Brain pericyte (primary cell): ENCODE measurements at regions not wholly inside any gene's neighbourhood (a gene's known extent, or its start where the extent isn't known, plus 50 kb on each side); places are given as distances from the start of the nearest gene placed in this dataset.
"Not testable (repeated sequence)": the region's sequence is repeated elsewhere in the genome, so short reads cannot be mapped to it uniquely, and the experiment has no call there.

Experiments used
- DNase-seq: peaks from one replicate; pipeline ENCODE4 v3.0.0-alpha.2; 2012; ENCODE audit warnings: low read depth, low spot score

- DNase-seq: no peak
These were observed 546.2 kb downstream of the SLITRK5 start for GRCh38 chr13:88217372-88217771.

- DNase-seq: no peak
These were observed 546.7 kb downstream of the SLITRK5 start for GRCh38 chr13:88217883-88218282.

- no peak for DNase-seq
These were observed 552.8 kb downstream of the SLITRK5 start for GRCh38 chr13:88223958-88224357.

GRCh38 chr13:88235441-88235840 is 564.3 kb downstream of the SLITRK5 start:
- no peak for DNase-seq

GRCh38 chr13:88246239-88246638 is 575.1 kb downstream of the SLITRK5 start:
- DNase-seq: no peak

- DNase-seq: no peak
These were observed 577.2 kb downstream of the SLITRK5 start for GRCh38 chr13:88248393-88248792.

- no peak for DNase-seq
These were observed 586.5 kb downstream of the SLITRK5 start for GRCh38 chr13:88257706-88258105.

GRCh38 chr13:88263808-88264207 is 592.6 kb downstream of the SLITRK5 start:
- no peak for DNase-seq

GRCh38 chr13:88281841-88282240 is 610.7 kb downstream of the SLITRK5 start:
- no peak for DNase-seq

- no peak for DNase-seq
These were observed 614.2 kb downstream of the SLITRK5 start for GRCh38 chr13:88285329-88285728.

GRCh38 chr13:88288326-88288725 is 617.2 kb downstream of the SLITRK5 start:
- DNase-seq: no peak

GRCh38 chr13:88291731-88292130 is 620.6 kb downstream of the SLITRK5 start:
- DNase-seq: not testable (repeated sequence)

- no peak for DNase-seq
These were observed 623.2 kb downstream of the SLITRK5 start for GRCh38 chr13:88294368-88294767.

- DNase-seq: no peak
These were observed 632.0 kb downstream of the SLITRK5 start for GRCh38 chr13:88303157-88303556.

GRCh38 chr13:88303605-88304004 is 632.4 kb downstream of the SLITRK5 start:
- no peak for DNase-seq

- DNase-seq: no peak
These were observed 643.3 kb downstream of the SLITRK5 start for GRCh38 chr13:88314496-88314895.

- no peak for DNase-seq
These were observed 657.9 kb downstream of the SLITRK5 start for GRCh38 chr13:88329066-88329465.

GRCh38 chr13:88339271-88339741 is 668.1 kb downstream of the SLITRK5 start:
- no peak for DNase-seq

GRCh38 chr13:88345171-88345847 is 674.1 kb downstream of the SLITRK5 start:
- no peak for DNase-seq

GRCh38 chr13:88360761-88361160 is 689.6 kb downstream of the SLITRK5 start:
- no peak for DNase-seq

- no peak for DNase-seq
These were observed 698.7 kb downstream of the SLITRK5 start for GRCh38 chr13:88369866-88370265.

- DNase-seq: no peak
These were observed 705.7 kb downstream of the SLITRK5 start for GRCh38 chr13:88376760-88377388.

GRCh38 chr13:88377852-88378251 is 706.7 kb downstream of the SLITRK5 start:
- DNase-seq: no peak
